Glomerular endothelial cell (primary cell): ENCODE measurements at regions not wholly inside any gene's neighbourhood (a gene's known extent, or its start where the extent isn't known, plus 50 kb on each side); places are given as distances from the start of the nearest gene placed in this dataset.

ENCODE experiments used
- DNase-seq: peaks from one replicate; pipeline ENCODE4 v3.0.0-alpha.2; 2011; ENCODE audit warnings: low read depth, low spot score; ENCODE audit errors: extremely low read depth

DNA sequence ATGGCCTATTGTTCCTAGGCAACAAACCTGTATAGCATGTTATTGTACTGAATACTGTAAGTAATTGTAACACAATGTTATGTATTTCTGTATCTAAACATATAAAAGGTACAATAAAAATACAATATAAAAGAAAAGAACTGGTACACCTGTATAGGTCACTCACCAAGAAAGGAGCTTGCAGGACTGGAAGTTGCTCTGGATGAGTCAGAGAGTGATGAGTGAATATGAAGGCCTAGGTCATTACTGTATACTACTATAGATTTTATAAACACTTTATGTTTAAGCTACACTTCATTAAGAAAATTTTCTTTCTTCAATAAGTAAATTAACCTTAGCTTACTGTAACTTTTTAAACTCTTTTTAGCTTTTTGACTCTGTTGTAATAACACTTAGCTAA is 559.9 kb downstream of the PLPP3 start:
- no peak for DNase-seq

DNA sequence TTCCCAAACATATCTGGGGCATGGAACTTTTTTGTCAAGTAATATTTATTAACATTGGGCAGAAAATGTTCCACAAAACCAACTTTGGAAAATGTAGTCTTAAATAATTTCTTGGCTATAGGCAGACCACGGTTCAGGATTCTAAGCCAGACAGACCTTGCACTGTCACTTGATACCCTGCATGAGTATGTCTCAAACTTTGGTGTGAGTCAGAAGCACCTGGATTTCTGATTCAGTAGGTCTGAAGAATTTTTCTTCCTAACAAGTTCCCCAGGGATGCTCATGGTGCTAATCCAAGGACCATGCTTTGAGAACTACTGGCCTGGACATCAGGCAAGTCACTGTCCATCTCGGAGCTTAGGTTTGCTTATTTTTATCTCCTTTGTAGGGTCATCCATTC is 562.0 kb downstream of the PLPP3 start:
- no peak for DNase-seq

DNA sequence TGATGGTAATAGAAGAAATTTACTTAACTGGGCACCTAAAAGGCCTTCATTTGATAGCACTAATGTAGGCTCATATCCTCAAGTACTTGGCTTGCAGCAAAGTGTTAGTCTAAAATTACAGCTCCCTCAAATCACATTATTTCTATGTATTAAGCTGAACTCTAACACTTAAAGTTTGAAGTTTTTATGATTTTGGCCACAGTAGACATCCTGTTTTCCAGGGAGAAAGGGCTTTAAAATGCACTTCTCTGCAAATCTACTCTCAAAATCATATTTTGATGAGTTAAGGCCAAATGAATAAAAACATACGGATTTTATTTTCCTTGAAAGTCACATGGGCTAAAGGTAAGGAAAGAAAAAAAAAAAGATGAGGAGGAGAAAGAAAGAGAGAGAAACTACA is 575.5 kb downstream of the PLPP3 start:
- DNase-seq = no peak

DNA sequence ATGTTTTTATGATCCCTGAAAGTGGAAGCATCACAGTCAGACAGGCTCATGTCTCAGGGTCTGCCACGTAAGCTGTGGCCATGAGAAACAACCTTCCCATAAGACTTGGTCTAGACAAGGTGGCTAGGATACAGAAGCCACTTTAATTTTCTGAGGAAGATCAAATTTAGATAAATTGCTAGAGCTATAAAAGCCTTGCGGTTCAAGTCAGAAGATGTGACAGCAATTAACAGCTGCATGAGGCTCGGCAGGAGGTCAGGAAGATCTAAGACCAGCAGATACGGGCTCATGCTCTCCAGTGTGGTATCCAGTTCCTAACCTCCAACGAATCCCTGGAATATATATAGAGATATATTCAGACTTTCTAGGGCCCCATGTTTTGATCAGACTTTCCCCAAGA is 577.1 kb downstream of the PLPP3 start:
- no peak for DNase-seq

DNA sequence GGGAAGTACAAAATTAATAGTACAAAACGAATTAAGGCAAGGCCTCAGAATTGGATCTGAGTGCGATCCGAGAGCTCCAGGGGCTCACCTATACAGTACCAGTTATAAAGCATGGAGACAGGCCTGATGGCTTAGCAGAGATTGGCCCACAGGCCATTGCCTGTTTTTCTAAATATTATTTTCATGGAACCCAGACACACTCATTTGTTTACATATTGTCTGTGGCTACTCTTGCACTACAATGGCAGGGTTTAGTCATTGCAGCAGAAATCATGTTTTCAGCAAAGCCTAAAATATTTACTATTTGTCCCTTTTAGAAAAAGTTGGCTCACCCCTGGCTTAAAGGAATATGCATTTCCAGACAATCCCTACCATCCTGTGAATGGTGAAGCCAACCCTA is 578.9 kb downstream of the PLPP3 start:
- DNase-seq = no peak

DNA sequence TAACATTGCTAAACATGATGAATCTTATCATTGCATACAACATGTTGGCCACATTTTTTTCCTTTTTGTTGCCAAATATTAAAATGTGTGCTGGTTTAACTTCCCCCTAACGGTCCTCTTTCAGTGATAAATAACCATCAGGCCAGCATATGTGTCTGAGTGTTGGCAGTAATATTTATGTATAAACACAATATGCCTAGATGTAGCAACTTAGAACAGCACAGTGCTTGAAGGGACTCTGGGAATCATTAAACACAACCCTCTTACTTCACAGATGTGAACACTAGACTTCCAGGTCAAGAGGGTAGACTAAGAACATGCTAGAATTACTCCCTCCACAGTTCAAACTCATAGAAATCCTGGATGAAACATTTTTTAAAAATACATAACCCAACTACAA is 581.8 kb downstream of the PLPP3 start:
- no peak for DNase-seq

DNA sequence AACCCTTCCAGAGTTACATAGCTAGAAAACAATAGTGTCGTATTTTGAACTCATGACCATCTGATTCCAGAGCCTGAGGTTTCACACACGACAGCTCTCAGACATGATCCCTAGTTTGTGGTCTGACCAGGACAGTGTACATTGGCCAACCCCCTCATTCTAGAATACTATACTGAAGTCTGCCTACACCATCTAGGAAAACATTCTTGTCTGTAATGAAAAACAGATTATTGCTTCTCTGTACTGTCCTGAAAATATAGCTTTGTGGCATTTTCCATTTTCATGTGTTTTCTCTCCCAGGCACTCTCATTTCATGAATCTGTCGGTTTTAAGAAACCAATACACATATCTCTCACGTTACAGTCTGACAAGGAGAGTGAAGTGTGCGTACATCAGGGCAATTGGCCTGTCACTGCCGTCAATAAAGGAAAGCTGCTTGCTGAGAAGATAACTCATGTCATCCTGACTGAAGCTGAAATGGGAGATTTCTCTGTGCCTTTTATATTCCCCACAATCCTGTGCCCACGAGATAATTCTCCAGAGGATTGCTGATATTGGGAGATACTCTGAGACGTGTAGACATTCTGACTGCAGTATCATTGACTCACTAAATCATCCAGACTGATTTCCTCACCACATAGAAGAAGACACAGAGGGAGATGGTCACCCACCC is 585.6 kb downstream of the PLPP3 start:
- DNase-seq = no peak

DNA sequence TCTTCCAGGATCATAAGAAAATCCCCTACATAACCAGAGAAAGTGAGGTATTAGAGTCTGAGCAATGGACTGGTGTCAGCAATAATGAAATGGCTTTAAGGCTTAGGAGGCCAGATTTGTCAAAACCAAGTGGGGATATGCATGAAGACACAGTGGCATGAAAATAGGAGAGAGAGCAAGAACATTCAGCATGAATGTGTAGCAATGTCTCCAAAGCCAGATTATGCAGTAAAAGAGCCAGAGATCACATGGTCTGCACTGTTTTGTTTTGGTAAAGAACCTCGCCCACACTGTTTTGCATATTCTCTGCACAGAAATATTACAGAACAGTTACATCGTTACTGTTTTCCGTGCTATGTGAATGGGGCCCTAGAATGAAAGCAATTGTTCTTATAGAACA is 589.4 kb downstream of the PLPP3 start:
- no peak for DNase-seq

DNA sequence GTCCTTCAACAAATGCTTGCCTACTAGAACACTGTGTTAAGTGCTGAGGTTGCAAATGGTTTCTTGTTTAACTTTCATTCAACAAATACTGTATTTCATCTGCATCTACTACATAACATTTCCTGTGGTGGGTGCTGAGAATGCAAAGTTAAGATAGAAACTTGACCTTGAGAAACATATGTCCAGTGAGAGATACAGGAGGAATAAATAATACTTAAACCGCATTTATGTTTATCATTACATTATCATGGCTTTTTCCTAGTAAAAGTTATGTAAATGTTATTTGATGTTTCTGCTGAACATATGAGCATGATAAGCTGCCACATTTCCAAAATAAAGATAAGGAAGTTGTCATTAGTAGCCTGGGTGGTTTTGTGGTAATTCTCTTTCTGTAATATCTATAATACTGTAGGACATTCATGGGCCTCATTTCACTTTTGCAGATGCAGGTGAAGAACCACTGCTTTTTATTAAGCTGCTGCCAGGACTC is 590.4 kb downstream of the PLPP3 start:
- no peak for DNase-seq

DNA sequence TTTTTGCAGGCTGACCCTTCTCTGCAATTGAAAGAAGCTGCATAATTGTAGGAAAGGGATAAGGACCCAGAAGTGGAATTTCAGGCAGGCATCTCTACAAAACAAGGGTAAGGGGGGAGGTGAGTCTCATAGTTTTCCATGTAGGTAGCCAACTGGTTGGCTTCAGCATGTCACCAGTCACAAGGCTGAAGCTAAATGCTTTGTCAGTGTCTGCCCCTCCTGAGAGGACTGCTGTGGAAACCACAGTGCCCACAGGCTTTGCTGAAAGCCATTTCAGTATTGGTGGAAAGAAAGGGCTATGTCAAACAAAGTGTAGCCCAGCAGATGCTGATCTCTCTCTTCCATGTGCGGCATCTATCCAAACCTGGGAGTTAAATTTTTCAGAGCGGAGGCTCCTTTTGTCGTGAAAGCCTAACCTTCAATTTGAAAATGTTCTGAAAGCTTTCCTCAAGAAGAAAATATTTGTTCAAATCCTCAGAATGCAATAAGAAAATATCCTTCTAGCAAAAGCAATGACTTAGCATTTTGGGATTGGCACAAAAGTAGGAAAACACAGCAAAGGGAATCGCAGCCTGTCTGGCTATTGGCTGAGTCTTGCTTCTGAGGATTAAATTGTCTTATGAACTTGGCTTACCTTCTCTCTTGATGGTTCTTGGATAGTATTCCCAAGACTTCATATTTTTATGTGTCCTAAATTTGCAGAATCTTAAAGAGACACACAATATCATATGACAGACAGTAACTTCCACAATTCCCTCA is 591.7 kb downstream of the PLPP3 start:
- DNase-seq = no peak

DNA sequence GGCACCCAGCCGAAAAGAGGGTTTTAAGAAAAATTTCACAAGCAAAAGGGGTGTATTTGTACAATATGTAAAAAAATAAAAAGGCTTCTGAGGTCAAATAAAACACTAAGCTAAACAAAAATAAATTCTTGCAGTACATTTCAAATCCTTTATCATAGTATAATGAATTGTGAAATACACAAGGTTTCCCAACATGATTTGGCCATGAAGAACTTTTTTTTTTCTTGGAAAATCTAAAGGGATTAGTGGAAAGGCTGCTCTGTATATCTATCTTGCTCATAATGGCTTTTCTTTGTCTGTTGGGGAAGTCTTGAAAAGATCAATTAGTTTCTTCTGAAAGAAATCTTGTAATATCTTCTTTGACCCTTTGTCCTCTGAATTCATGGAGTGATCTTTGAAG is 593.4 kb downstream of the PLPP3 start:
- DNase-seq = no peak

DNA sequence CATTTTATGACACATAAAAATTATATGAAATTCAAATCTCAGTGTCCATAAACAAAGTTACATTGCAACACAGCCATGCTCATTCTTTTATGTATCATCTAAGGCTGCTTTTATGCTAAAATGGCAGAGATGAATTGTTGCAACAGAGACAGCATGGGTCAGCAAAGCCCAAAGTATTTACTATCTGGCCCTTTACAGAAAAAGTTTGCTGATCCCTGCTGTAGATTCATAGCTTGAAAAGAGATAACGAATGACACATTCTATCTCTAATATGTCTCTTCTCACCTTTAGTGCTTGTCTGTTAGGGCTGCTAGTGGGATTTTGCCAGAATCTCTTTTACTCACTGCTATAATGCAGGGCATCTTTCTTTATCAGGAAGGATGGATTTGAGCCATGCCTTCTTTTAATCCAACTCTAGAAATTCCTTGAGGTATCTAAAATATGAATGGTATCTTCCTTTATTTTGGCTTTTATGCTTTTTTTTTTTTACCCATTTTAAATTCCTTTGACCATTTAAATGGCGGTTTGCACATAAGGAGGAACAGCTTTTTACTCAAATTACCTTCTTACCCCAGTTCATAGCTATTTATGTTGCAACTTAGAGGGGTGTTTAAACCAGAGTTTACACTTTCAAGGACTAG is 598.2 kb downstream of the PLPP3 start:
- DNase-seq = no peak

DNA sequence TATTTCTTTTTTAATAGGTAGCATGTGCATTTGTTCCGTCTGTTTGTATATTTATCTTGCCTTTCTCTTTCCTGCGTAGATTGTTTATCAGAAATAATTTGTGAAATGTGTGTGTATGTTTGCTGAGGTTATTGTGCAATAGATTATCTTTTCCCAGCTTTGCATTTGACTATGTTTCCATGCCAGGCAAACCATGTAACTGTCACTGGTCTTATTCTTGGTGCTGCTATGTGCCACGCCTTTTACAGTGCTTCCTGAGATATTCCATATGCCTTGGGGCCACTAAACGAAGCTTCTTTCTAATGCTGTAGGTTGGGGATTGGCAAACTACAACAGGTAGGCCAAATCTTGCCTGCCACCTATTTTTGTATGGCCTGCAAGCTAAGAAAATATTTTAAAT is 598.8 kb downstream of the PLPP3 start:
- DNase-seq = no peak

DNA sequence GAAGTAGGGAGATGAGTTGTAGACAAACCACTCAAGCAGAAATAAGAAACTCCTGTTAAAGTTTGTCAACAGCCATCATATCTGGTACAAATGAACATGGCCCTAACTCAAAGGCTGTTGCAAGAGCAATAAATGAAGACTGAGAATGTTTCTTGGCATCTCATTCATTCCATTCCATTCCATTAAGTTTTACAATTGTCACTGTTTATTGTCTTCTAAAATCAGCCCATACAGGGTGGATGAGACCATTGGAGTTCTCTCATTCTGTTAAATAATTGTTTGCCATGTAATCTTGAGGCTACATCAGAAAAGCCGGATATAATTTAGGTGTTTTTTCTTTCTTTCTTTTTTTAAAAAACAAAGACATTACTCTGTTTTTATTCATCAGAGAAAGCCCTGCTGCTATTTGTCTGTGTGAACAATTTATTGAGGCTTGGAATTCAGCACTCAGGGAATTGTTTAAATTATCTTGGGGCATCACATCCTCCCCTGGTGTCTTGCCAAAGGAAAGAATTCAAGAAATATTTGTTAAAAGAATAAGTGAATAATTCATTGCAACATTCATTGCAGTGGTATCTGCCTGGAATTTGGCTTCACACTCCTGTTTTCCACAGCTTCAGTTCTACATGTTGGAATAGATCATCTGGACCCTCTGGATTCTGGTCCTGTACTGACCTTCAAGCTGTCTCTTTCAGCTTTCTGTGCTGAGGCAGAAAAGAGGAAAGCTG is 604.5 kb downstream of the PLPP3 start:
- no peak for DNase-seq

DNA sequence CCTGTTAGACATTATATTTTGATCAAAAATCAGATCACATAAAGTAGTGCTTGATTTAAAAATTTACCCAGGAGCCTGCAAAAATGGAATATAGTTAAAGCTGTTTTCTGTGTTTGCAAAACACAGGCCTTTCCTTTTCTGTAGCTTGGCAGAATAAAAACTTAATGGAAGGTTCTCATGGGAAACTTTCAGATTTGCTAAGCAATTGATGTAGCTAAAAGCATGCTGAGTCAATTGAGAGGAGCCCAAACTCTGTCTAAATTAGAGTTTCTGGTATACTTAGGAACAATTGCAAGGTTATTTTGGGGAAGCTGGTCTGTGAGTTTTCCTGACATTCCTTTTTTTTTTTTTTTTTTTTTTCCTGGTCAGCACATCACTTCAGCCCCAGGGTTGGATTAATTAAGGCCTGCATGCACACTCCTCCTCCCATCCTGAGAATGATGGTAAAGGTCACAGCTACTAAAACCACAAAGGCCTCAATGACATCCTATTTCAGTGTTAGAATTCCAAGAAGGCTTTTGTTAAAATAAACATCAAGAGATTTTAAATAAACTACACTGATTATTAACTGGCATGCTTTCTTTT is 608.7 kb downstream of the PLPP3 start:
- no peak for DNase-seq

DNA sequence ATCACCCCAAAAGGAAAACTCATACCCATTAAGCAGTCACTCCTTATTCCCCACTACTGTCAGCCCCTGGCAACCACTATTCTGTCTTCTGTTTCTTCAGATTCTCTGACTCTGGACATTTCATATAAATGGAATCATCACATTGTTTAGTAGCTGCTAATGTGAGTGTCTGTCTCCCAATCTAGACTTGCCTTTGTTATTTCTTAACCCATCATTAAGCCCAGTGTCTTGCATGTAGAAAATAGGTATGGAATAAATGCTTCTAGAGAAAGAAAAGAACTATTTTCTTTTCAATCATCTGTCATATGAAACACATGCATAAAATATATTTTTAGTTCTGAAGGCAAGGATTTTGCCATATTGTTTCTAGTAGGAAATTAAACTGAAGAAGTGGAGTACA is 610.0 kb downstream of the PLPP3 start:
- no peak for DNase-seq

DNA sequence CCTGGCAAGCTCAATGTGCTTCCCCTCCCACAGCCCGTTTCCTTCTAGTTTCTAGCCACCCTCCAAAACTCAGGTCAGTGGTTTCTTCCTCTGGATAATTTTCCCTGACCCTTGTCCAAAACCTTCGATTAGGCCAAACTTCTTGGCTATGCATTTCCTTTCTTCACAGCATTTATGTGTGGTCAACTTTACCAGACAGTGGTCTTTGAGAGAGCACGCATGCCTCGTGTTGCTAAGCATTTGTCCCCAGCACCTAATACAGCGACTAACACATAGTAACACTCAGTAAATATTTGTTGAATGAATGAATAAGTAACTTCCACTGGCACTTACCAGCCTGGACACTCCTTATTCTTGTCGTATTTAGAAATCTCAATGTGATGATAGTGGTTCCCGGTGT is 610.7 kb downstream of the PLPP3 start:
- no peak for DNase-seq

DNA sequence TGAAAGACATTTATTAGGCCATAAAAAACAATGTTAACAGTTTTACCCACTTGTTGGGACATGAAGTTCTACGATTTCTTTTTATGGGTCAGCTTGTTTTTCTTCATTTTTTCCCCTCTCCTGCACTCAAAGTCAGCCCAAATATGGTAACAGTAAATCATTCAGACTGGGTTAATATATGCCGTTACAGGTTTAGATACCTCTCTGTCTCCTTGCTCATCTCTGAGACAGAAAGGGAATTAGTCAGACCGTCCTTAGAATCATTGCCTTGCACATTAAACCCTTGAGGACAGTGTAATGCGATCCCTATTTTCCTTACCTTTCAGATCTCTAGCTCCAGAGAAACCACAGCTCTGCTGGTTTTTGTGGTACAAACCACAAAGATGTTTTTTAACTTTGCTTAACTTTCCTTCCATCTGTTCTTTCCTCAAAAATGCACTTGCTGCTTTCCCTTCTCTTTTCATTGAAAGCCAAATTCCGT is 613.3 kb downstream of the PLPP3 start:
- DNase-seq = no peak

DNA sequence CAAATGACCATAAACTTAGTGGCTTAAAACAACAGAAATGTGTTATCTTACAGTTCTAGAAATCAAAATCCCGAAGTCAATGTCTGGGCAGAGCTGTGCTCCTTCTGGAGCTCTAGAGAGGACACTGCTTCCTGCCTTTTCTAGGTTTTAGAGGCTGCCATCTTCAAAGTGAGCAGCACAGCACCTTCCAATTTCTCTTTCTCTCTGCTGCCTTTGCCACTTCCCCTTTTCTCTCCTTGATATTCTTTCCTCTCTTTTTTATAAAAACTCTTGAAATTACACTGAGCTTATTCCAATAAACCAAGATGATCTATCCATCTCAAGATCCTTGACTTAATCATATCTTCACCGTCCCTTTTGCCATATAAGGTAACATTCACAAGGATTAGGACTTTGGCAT is 616.9 kb downstream of the PLPP3 start:
- DNase-seq = no peak

DNA sequence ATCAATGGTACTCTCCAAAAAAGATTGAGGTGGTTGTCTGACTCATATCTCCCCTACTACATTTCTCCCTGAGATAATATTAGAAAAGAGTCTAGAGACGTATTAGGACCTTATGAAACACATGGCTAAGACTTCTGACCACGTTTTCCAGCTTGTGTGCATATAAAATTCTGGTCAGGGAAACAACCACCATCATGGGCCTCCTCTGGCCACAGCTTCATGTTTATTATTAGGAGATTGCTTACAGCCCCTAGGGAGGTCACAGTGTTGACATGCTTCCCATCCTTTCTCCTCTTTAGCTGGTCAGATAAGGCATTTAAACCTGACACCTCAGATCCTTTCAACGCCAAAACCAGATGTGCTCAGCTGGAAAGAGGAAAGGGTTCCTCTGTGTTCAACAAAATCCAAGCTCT is 620.2 kb downstream of the PLPP3 start:
- no peak for DNase-seq

DNA sequence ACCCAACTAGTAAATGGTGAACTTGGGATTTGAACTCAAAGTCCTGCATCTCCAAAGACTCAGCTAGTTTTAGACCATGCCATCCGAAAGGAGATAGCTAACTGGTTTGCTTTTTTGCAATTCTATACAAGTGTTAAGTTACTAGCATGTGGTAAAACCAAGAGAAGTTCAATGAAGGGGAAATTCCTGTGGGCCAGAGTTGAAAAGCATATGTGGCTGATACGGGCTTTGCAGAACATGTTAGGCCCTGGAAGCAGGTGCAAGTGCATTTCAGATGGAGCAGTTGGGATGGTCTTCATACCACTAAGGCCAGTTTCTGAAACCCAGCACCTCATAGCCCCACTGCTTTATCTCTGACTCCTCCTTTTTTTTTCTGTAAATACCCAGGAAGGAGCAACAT is 620.9 kb downstream of the PLPP3 start:
- no peak for DNase-seq
